Hepatocyte (in vitro differentiated cells): ENCODE measurements at regions not wholly inside any gene's neighbourhood (a gene's known extent, or its start where the extent isn't known, plus 50 kb on each side); places are given as distances from the start of the nearest gene placed in this dataset.

Experiments
- CTCF ChIP-seq: fragments of 200-600 bp; sonication (generic); IDR thresholded peaks from 2 replicates; pipeline ENCODE4 v1.5.1; 2016; ENCODE audit warnings: antibody characterized with exemption, mild to moderate bottlenecking; ENCODE audit not compliant: poor library complexity
- EZH2 ChIP-seq: fragments of 200-600 bp; sonication (generic); IDR thresholded peaks from 2 replicates; pipeline ENCODE4 v1.6.1; 2016; ENCODE audit warnings: antibody characterized with exemption, mild to moderate bottlenecking, borderline replicate concordance
- EZH2phosphoT487 ChIP-seq: fragments of 200-600 bp; sonication (generic); IDR thresholded peaks from one replicate; pipeline ENCODE4 v1.6.1; 2018; ENCODE audit warnings: antibody characterized with exemption, mild to moderate bottlenecking, low read depth, moderate library complexity; ENCODE audit not compliant: unreplicated experiment, severe bottlenecking

DNA sequence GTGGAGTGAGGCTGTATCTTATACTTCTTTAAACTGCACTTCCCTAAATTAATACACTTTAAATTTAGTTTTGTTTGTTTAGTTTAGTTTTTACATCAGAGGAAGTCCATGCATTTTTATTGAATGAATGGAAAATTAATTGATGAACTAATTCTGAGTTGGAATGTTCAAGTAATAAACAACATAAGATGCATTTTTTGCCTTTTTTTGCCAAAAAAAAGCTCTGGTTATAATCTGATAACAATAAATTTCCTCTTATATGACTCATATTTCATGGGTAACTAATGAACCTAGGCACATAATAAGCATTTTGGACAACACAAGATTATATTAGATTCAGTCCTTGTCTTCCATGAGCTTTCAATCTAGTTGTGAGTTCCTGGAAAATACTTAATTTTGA is 323.1 kb downstream of the CENPW start:
- TF ChIP-seq EZH2 (no peak), CTCF (no peak), EZH2phosphoT487 (no peak)
